ENCODE measurements at regions not wholly inside any gene's neighbourhood (a gene's known extent, or its start where the extent isn't known, plus 50 kb on each side); places are given as distances from the start of the nearest gene placed in this dataset.

DNA sequence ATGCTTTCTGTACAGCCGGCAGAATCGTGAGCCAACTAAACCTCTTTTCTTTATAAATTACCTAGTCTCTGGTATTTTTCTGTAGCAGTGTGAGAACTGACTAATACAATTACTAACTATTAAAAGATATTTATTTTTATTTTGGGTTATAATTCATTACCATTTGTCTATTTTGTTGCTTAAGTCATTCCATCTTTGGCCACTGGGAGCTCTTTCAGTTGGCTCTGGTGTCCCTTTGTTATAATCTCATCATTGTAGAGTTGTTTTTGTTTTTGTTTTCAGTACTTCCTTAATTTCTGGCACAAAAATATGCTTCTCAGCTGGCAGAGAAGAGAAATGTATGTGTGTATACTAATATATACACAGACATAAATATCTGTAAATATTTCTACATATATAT lies 807.9 kb upstream of the MBL2 start:
- Histone ChIP-seq H3K27me3 (no peaks in the 10 kb centered on the region), H3K27ac (no peak overlapping the region), H3K4me3 (no peak overlapping the region), H3K9me3 (no peaks in the 10 kb centered on the region), H3K4me1 (no peaks in the 10 kb centered on the region), H3K36me3 (no peaks in the 10 kb centered on the region)
- TF ChIP-seq POLR2A (IDR thresholded peaks at IDR 0.05): no peak
- TF ChIP-seq POLR2AphosphoS5 (IDR thresholded peaks at IDR 0.05; ENCODE audit: insufficient read depth in 1 of 2, low read depth in 1 of 2): no peak
- TF ChIP-seq, protein P1, sequence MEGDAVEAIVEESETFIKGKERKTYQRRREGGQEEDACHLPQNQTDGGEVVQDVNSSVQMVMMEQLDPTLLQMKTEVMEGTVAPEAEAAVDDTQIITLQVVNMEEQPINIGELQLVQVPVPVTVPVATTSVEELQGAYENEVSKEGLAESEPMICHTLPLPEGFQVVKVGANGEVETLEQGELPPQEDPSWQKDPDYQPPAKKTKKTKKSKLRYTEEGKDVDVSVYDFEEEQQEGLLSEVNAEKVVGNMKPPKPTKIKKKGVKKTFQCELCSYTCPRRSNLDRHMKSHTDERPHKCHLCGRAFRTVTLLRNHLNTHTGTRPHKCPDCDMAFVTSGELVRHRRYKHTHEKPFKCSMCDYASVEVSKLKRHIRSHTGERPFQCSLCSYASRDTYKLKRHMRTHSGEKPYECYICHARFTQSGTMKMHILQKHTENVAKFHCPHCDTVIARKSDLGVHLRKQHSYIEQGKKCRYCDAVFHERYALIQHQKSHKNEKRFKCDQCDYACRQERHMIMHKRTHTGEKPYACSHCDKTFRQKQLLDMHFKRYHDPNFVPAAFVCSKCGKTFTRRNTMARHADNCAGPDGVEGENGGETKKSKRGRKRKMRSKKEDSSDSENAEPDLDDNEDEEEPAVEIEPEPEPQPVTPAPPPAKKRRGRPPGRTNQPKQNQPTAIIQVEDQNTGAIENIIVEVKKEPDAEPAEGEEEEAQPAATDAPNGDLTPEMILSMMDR (IDR thresholded peaks at IDR 0.05): no peak
- no peak for DNase-seq (ENCODE audit: extremely low spot score in 2 of 2)
- intact Hi-C loops (cut with DNase I): no loop called here

DNA sequence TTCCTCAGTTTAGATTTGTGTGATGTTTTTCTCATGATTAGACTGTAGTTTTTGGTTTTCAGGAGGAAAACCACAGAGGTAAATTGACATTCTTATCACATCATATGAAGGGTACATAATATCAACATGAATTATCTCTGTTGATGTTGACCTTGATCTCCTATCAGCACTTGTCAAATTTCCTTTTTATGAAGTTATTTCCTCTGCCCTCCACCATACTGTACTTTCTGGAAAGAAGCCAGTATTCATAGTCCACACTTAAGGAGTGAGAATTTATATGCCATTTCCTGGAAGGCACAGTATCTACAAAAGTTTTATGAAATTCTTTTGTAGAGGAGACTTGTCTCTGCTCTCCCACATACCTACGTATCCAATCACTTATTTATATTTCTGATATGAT lies 807.2 kb upstream of the MBL2 start:
- H3K27ac ChIP-seq: no peak overlapping the region
- H3K36me3 ChIP-seq: no peaks in the 10 kb centered on the region
- H3K9me3 ChIP-seq: no peaks in the 10 kb centered on the region
- H3K4me3 ChIP-seq: no peak overlapping the region
- TF ChIP-seq POLR2AphosphoS5 (IDR thresholded peaks at IDR 0.05; ENCODE audit: insufficient read depth in 1 of 2, low read depth in 1 of 2): no peak
- TF ChIP-seq POLR2A (IDR thresholded peaks at IDR 0.05): no peak
- TF ChIP-seq, protein P1 (IDR thresholded peaks at IDR 0.05): no peak
- intact Hi-C loops (cut with DNase I): no loop called here
- H3K4me1 ChIP-seq: no peaks in the 10 kb centered on the region
- H3K27me3 ChIP-seq: no peaks in the 10 kb centered on the region
- DNase-seq (ENCODE audit: extremely low spot score in 2 of 2): no peak

DNA sequence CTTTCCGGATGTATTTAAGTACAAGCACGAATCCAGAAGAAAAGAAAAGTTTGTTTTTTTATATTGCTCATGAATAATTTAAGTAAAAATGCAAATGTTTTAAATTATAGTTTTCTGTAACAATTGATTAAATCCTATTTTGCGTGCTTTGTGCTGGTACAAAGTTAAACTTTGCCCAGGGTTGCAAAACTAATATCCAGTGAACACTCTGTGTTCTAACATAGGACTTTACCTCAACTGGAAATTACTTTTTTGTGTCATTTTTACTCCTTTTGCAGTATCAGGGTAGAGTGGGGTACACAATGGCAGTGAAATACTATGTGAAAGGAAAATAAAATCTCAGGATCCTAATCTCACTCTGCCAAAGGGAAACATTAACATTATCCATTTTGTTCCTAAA lies 801.4 kb upstream of the MBL2 start:
- intact Hi-C loops (cut with DNase I): no loop called here
- H3K27me3 ChIP-seq: no peaks in the 10 kb centered on the region
- H3K4me1 ChIP-seq: no peaks in the 10 kb centered on the region
- no peak overlapping the region for H3K27ac ChIP-seq
- no peaks in the 10 kb centered on the region for H3K36me3 ChIP-seq
- no peak overlapping the region for H3K4me3 ChIP-seq
- TF ChIP-seq, protein P1 (IDR thresholded peaks at IDR 0.05): no peak
- TF ChIP-seq POLR2A (IDR thresholded peaks at IDR 0.05) (no peak), POLR2AphosphoS5 (IDR thresholded peaks at IDR 0.05; ENCODE audit: insufficient read depth in 1 of 2, low read depth in 1 of 2) (no peak)
- no peak for DNase-seq (ENCODE audit: extremely low spot score in 2 of 2)
- H3K9me3 ChIP-seq: no peaks in the 10 kb centered on the region

DNA sequence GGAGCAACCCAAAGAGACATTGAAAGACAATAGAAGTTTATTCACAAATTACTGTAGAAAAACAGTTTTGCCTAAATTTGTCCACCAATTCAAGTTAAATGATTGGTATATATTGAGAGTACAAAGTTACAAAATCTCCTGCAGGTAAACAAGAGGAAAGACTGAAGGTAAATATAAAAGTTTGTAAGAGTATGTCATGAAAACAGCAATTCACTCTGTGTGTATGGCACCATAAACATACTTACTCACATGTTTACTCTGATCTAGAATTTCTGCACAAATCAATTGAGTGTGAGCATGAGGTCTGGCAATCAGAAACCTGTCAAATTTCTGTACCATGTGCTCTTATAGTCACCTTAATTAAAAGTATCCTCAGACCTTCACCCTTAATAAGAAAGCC lies 800.9 kb upstream of the MBL2 start:
- DNase-seq (ENCODE audit: extremely low spot score in 2 of 2): no peak
- H3K27me3 ChIP-seq: no peaks in the 10 kb centered on the region
- no peak overlapping the region for H3K27ac ChIP-seq
- H3K9me3 ChIP-seq: no peaks in the 10 kb centered on the region
- no peak overlapping the region for H3K4me3 ChIP-seq
- no peaks in the 10 kb centered on the region for H3K4me1 ChIP-seq
- intact Hi-C loops (cut with DNase I): no loop called here
- H3K36me3 ChIP-seq: no peaks in the 10 kb centered on the region
- no peak for TF ChIP-seq POLR2A (IDR thresholded peaks at IDR 0.05)
- TF ChIP-seq, protein P1 (IDR thresholded peaks at IDR 0.05): no peak
- TF ChIP-seq POLR2AphosphoS5 (IDR thresholded peaks at IDR 0.05; ENCODE audit: insufficient read depth in 1 of 2, low read depth in 1 of 2): no peak

DNA sequence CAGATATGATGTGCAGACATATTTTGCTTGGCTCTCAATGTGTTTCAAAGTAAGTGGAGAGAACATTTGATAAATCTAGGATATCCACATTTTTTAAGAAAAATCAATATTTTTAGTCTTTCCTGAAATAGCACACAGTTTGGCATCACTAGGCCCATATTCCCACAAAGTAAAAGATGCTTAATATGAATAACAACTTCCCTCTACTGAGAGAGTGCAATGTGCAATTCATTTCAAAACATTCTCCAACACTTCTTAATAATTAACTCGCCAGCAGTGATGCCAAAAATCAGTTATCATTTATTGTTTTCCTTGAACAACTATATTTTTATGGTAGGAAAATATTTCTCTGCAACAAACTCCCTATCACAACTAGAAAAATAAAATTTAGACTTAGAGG lies 800.2 kb upstream of the MBL2 start:
- no peaks in the 10 kb centered on the region for H3K36me3 ChIP-seq
- no peak overlapping the region for H3K27ac ChIP-seq
- H3K27me3 ChIP-seq: no peaks in the 10 kb centered on the region
- no peak for DNase-seq (ENCODE audit: extremely low spot score in 2 of 2)
- intact Hi-C loops (cut with DNase I): no loop called here
- TF ChIP-seq POLR2AphosphoS5 (IDR thresholded peaks at IDR 0.05; ENCODE audit: insufficient read depth in 1 of 2, low read depth in 1 of 2): no peak
- TF ChIP-seq, protein P1 (IDR thresholded peaks at IDR 0.05): no peak
- TF ChIP-seq POLR2A (IDR thresholded peaks at IDR 0.05): no peak
- H3K9me3 ChIP-seq: no peaks in the 10 kb centered on the region
- H3K4me1 ChIP-seq: no peaks in the 10 kb centered on the region
- H3K4me3 ChIP-seq: no peak overlapping the region
